Spinal cord (tissue), 9 donors: ENCODE measurements at regions not wholly inside any gene's neighbourhood (a gene's known extent, or its start where the extent isn't known, plus 50 kb on each side); places are given as distances from the start of the nearest gene placed in this dataset.
A peak's percentile ranks its signal among the peaks of the same experiment; 100 is the strongest.

Experiments
- DNase-seq, 6 donors: peaks; one replicate each; pipeline versions ENCODE4 v3.0.0 to v3.0.0-alpha.2; 2013 to 2015; ENCODE audit warnings: low spot score in 6 of 6, low read depth in 4 of 6
- H3K27ac ChIP-seq: one replicate; pipeline ENCODE4 v1.5.1; 2013; ENCODE audit warnings: low read depth, low read length, control low read depth
- H3K27me3 ChIP-seq: one replicate; pipeline ENCODE4 v1.6.1; 2013; ENCODE audit warnings: low read length; ENCODE audit not compliant: control insufficient read depth, insufficient read depth
- H3K36me3 ChIP-seq: one replicate; pipeline ENCODE4 v1.6.1; 2013; ENCODE audit warnings: low read length; ENCODE audit not compliant: control insufficient read depth, insufficient read depth
- H3K4me1 ChIP-seq: one replicate; pipeline ENCODE4 v1.6.1; 2013; ENCODE audit warnings: low read length; ENCODE audit not compliant: control insufficient read depth, insufficient read depth
- H3K4me3 ChIP-seq: one replicate; pipeline ENCODE4 v1.5.1; 2013; ENCODE audit warnings: low read depth, low read length, control low read depth
- H3K9me3 ChIP-seq: one replicate; pipeline ENCODE4 v1.6.1; 2013; ENCODE audit warnings: low read length; ENCODE audit not compliant: control insufficient read depth, insufficient read depth
- WGBS: methylation state at CpG from one replicate; pipeline ENCODE4 v1.1.5; 2013; ENCODE audit warnings: missing lambda C conversion rate; ENCODE audit not compliant: insufficient coverage; 5-methylcytosine and 5-hydroxymethylcytosine counted together
- donor health status: healthy.

DNA sequence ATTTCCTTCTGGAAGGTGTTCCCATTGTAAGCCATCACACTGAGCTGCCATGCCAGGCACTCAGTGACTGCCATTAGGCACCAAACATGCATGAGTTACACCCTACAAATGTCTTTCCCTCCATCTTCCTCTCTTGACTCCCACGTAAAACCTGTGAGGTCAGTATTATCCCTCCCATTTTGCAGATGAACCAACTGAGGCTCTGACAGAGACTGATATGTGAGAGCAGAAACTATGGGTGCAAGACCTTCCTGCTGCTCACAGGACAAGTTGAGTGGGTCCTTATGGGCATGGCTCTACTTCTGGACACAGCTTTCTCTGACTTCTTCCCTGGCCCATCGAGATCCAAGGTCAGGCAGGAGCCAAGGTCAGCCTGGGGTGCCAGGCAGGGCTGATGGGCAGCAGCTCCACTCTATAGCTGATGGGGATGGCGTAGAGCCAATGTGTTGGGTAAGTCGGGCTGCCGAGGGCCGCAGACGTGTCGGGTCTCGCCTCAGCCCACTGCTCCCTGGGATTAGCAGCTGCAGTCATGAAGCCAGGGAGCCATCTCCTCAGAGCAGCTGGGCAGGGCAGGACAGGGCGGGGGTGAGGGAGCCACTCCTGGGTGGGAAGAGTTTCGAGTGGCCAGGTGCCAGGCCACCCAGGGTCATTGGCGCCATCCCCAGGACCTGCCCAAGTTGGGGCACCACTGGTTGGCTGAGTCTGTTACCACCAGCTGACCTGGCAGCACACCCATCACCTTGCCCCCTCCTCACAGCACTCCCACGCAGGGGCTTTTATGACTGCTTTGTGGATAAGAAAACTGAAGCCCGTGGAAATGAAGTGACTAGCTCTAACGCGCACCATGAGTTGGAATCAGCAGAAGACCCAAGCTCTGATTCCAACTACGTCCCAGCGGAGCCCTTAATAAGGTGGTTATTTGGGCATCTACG, 117.8 kb upstream of the ZMIZ1 start:
- Histone ChIP-seq H3K27ac (no peak overlapping the region), H3K9me3 (no peaks in the 10 kb centered on the region), H3K36me3 (no peaks in the 10 kb centered on the region), H3K4me3 (no peak overlapping the region), H3K27me3 (no peaks in the 10 kb centered on the region), H3K4me1 (peaks cover 14% of the 10 kb centered on the region)
- WGBS, result 84% methylated on average over 16 of the region's 19 CpGs
- no peak for DNase-seq

DNA sequence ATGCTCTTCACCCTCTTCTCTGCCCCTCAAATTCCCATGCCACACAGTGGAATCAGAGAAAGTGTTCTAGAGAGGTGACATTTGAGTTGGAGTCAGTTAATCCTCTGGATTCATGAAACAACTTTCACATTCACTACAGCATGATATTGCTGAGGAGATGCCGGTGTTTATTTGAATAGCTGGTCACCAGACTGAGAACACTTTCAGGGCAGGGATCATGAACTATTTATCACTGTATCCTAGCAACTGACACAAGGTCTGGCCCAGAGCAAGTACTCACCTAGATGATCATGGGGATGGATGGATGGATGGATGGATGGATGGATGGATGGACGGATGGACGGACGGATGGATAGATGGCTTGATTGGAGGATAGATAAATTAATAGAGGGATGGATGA, 116.7 kb upstream of the ZMIZ1 start:
- Histone ChIP-seq H3K9me3 (no peaks in the 10 kb centered on the region), H3K27ac (no peak overlapping the region), H3K4me1 (peaks cover 10% of the 10 kb centered on the region), H3K36me3 (no peaks in the 10 kb centered on the region), H3K4me3 (no peak overlapping the region), H3K27me3 (no peaks in the 10 kb centered on the region)
- 43% methylated on average over 3 of the region's 4 CpGs for WGBS
- no peak for DNase-seq

DNA sequence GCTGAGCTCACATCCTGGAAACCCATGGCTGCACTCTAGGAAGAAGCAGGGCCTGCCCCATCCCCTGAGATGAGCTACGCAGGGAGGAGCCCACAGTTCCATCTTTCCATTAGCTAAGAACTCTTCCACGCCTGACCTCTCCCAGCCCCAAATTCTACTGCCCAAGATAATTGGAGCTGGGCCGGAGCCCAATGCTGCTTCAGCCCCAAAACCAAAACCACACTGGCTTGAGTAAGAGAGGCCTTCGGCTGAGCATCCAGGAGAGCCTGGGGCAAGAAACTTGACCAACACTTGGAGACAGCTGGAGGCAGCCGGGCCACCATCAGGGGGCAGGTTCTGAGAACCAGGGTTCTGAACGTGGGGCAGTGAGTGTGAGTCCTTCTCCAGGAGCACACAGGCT, 116.1 kb upstream of the ZMIZ1 start:
- Histone ChIP-seq H3K27me3 (no peaks in the 10 kb centered on the region), H3K27ac (no peak overlapping the region), H3K9me3 (no peaks in the 10 kb centered on the region), H3K4me3 (no peak overlapping the region), H3K36me3 (no peaks in the 10 kb centered on the region), H3K4me1 (peaks cover 10% of the 10 kb centered on the region)
- DNase-seq, result no peak
- WGBS, result 90% methylated on average over 5 of the region's 6 CpGs

DNA sequence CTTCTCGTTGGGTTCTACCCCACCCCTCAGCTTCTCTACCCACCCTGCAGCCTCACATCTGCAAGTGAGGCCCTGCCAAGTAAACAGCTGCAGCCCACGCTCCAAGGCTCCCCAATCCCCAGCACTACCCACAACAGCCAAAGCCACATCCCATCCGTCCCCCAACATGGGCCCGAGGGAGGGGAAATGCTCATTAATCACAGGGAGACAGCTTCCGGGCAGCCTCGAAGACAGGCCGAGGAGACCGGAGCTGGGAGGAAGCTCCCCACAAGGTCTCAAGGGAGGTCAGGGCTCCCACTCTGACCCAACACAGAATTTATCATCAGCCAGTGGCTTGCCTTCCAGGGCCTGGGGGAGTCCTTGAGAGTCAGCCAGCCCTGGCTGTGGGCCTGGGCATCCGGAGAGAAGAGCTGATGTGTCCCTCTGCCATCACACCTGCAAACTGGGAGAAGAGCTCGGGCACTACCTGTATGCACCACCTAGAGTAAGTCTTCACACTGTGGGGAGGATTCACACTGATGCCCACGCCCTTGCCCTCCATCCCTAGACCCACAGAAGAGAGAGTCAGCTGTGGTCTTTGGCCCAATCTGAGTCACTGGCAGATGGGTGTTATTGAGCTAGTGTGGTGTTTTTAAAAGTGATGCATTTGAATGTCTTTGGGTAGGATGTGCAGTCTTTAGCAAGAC, 115.5 kb upstream of the ZMIZ1 start:
- no peak overlapping the region for H3K4me3 ChIP-seq
- no peaks in the 10 kb centered on the region for H3K27me3 ChIP-seq
- no peaks in the 10 kb centered on the region for H3K9me3 ChIP-seq
- H3K27ac ChIP-seq, result no peak overlapping the region
- H3K4me1 ChIP-seq, result peaks cover 10% of the 10 kb centered on the region
- DNase-seq, result peak in 1 of 6 donors; percentile 46
- WGBS, result 30% methylated on average over 9 of the region's 11 CpGs
- no peaks in the 10 kb centered on the region for H3K36me3 ChIP-seq

DNA sequence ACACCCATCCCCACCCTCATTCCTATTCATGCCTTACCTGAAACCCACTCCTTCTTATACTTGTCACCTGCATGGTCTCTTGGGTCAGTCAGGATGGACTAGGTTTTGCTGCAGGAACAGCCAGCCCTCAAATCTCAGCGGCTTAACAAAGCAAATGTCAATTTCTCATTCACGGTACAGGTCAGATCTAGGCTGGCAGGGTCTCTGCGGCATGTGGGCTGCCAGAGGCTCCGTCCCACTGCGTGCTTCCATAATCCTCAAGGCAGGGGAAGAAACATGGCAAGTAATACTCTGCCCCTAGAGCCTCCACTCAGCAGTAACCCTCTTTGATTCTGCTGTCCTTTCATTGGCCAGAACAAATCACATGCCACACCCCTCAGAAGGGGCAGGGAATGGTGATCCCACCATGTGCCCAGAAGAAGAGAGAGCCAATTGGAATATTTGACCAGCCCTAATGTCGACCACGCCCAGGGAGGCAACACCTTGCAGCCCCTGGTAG, 114.9 kb upstream of the ZMIZ1 start:
- Histone ChIP-seq H3K36me3 (no peaks in the 10 kb centered on the region), H3K27ac (no peak overlapping the region), H3K9me3 (no peaks in the 10 kb centered on the region), H3K27me3 (no peaks in the 10 kb centered on the region), H3K4me1 (peaks cover 10% of the 10 kb centered on the region), H3K4me3 (no peak overlapping the region)
- DNase-seq, result no peak
- WGBS, result 100% methylated on average over 7 of the region's 7 CpGs

DNA sequence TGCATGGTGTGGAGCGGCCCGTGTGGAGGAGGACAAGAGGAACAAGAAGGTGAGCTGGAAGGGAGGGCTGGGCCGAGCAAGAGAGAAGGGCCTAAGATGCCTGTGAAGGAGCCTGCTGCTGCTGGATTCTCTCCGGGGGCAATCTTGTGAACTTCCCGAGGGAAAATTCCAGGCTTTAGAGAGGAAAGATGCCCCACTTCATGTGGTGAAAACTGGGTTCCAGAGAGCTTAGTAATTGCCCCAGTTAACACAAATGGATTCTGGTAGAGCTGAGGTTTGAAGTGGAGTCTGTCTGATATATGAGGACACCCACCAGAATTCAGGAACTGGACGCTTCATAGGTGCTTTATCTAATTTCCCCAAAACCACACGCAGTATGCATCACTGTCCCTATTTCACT, 114.1 kb upstream of the ZMIZ1 start:
- Histone ChIP-seq H3K27me3 (no peaks in the 10 kb centered on the region), H3K36me3 (no peaks in the 10 kb centered on the region), H3K9me3 (no peaks in the 10 kb centered on the region), H3K27ac (no peak overlapping the region), H3K4me1 (peaks cover 14% of the 10 kb centered on the region), H3K4me3 (no peak overlapping the region)
- WGBS, result 94% methylated on average over 7 of the region's 7 CpGs
- DNase-seq, result no peak

DNA sequence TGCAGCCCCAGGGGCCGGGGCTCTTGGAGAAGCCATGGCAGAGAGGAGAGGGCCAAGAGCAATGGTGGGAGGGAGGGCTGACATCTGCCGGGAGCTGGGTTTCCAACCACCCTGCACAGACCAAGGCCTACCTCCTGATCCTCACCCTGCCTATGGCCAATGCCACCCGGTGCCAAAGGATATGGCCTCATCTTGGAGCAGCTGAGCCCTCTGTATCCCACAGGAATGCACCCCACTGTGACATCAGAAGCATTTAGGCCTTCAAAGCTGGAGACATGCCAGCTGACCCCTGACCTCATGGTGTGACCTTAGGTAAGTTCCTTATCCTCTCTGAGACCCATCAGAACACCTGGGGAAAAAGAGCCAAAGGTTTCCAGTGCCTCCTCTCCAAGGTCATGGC, 113.6 kb upstream of the ZMIZ1 start:
- no peak for DNase-seq
- 85% methylated on average over 3 of the region's 3 CpGs for WGBS
- Histone ChIP-seq H3K4me1 (peaks cover 19% of the 10 kb centered on the region), H3K27me3 (no peaks in the 10 kb centered on the region), H3K9me3 (no peaks in the 10 kb centered on the region), H3K4me3 (no peak overlapping the region), H3K27ac (no peak overlapping the region), H3K36me3 (no peaks in the 10 kb centered on the region)

DNA sequence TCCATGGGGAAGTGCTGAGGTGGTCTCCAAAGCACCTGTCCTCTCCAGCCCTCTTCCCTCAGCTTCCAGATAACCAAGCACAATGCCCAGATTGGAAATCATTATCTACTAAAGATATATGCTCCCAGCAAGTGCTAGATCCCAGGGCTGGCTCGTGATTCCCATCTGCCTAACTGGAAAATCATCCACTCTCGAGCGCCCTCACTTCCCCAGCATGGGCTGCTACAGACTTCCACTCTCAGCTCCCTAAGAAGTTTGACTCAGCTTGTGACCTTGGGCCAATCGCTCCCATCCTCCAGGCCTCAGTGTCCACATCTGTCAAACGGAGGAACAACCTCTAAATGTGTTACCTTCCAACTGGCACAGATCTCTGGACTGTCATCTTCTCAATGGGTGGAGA, 112.4 kb upstream of the ZMIZ1 start:
- no peak for DNase-seq
- Histone ChIP-seq H3K27ac (no peak overlapping the region), H3K36me3 (no peaks in the 10 kb centered on the region), H3K4me3 (no peak overlapping the region), H3K27me3 (no peaks in the 10 kb centered on the region), H3K9me3 (no peaks in the 10 kb centered on the region), H3K4me1 (peaks cover 27% of the 10 kb centered on the region)
- WGBS, result 87% methylated on average over 5 of the region's 5 CpGs

DNA sequence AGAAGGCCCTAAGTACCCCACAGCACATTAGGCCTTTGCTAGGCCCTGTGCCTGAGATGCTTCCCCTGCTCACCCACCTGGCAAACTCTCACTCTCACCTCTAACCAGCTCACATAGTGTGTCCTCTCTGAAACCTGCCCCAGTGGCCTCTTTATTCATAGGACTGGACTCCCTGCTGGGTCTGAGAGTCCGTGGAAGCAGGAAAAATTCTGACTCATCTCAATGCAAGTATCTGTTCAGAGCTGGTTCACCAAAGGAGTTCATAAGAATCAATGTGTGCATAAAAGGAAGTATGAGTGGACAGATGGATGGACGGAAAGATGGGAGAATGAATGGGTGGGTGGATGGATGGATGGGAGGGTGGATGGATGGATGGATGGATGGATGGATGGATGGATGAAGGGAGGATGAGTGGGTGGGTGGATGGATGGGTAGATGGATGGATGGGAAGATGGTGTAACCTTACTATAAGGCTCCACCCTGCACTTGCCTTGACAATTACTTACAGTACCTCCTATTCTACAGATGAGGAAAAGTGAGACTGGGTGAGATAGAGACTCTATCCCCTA, 111.2 kb upstream of the ZMIZ1 start:
- no peaks in the 10 kb centered on the region for H3K36me3 ChIP-seq
- H3K27me3 ChIP-seq, result no peaks in the 10 kb centered on the region
- no peak for DNase-seq
- WGBS, result 69% methylated on average over 2 of the region's 2 CpGs
- H3K9me3 ChIP-seq, result no peaks in the 10 kb centered on the region
- no peak overlapping the region for H3K4me3 ChIP-seq
- no peak overlapping the region for H3K27ac ChIP-seq
- peaks cover 33% of the 10 kb centered on the region for H3K4me1 ChIP-seq
